ENCODE measurements at regions not wholly inside any gene's neighbourhood (a gene's known extent, or its start where the extent isn't known, plus 50 kb on each side); places are given as distances from the start of the nearest gene placed in this dataset.

DNA sequence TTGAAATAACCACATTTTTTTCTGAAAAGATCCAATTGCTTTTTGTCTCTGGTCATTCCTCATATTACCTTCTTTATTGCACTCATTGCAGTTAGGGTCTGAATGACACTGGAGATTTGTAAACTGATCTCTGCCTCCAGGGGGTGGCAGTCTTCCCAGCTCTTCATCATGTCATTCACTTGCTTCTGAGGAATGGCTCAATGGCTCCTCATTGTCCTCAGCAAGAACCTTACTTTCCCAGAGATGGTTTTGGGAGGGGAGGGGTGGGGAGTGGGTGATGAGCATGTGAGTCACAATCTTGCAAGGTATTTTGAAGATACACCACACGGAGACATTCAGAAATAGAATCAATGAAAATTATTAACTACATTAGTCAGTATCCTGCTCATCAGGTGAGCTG is 159.8 kb upstream of the GAS1 start:
- Histone ChIP-seq H3K4me1 (ENCODE audit: low read depth) (peaks cover 4% of the 10 kb centered on the region), H3K27me3 (no peaks in the 10 kb centered on the region), H3K36me3 (no peaks in the 10 kb centered on the region), H3K9me3 (ENCODE audit: low read depth) (no peaks in the 10 kb centered on the region), H3K4me3 (no peak overlapping the region), H3K27ac (no peak overlapping the region)
- peak; percentile 8 for TF ChIP-seq CTCF (IDR thresholded peaks at IDR 0.05; ENCODE audit: low read depth, low read length)
- DNase-seq (ENCODE audit: low read depth in 1 of 2, low spot score in 1 of 2), result no peak

GRCh38 chr9:87108661-87109060 is 161.4 kb upstream of the GAS1 start:
- Histone ChIP-seq H3K4me3 (no peak overlapping the region), H3K9me3 (ENCODE audit: low read depth) (no peaks in the 10 kb centered on the region), H3K4me1 (ENCODE audit: low read depth) (peaks cover 4% of the 10 kb centered on the region), H3K27ac (no peak overlapping the region), H3K27me3 (no peaks in the 10 kb centered on the region), H3K36me3 (no peaks in the 10 kb centered on the region)
- peak in 1 of 2 donors; percentile 24 for DNase-seq (ENCODE audit: low read depth in 1 of 2, low spot score in 1 of 2)
- no peak for TF ChIP-seq CTCF (IDR thresholded peaks at IDR 0.05; ENCODE audit: low read depth, low read length)

DNA sequence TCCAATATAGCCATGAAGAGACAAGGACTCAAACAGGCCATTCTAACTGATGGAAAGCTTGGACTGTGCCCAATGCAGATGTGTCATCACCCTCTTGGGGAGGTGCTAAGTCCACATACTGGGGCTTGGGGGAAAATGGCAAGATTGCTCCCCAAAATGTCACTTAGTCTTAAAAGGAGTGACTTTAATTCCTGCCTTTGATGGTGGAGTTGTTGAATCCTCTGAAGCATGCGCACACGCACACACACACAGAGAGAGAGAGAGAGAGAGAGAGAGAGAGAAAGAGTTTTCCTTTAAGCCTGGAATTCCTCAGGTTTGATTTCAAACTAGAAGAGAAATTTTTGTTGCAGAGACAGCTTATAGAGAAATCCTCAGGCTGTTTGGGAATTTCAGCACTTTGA is 161.9 kb upstream of the GAS1 start:
- Histone ChIP-seq H3K36me3 (no peaks in the 10 kb centered on the region), H3K27ac (no peak overlapping the region), H3K27me3 (no peaks in the 10 kb centered on the region), H3K4me1 (ENCODE audit: low read depth) (peaks cover 4% of the 10 kb centered on the region), H3K9me3 (ENCODE audit: low read depth) (no peaks in the 10 kb centered on the region), H3K4me3 (no peak overlapping the region)
- TF ChIP-seq CTCF (IDR thresholded peaks at IDR 0.05; ENCODE audit: low read depth, low read length), result no peak
- DNase-seq (ENCODE audit: low read depth in 1 of 2, low spot score in 1 of 2), result peak in 1 of 2 donors; percentile 32

DNA sequence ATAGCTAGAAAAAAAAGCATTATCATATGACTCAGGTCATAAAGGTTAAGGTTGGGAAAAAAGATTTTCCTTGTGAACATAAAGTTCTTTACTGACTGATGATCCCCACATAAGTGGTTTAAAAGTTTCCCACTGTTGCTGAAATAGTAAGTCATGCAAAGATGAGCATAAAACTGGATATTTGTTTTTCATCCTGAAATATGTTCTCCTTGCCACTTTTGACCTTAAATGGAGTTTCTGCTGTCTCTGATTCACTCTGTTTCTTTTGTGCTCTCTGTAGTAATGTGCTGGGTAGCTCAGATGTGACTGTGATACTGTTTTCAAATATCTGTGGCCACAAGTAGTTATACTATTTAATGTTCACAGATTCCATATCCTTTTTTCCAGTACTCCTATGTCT is 162.5 kb upstream of the GAS1 start:
- no peak for TF ChIP-seq CTCF (IDR thresholded peaks at IDR 0.05; ENCODE audit: low read depth, low read length)
- peak in 1 of 2 donors; percentile 53 for DNase-seq (ENCODE audit: low read depth in 1 of 2, low spot score in 1 of 2)
- peaks cover 4% of the 10 kb centered on the region for H3K4me1 ChIP-seq (ENCODE audit: low read depth)
- no peaks in the 10 kb centered on the region for H3K27me3 ChIP-seq
- H3K4me3 ChIP-seq, result no peak overlapping the region
- no peaks in the 10 kb centered on the region for H3K9me3 ChIP-seq (ENCODE audit: low read depth)
- H3K36me3 ChIP-seq, result no peaks in the 10 kb centered on the region
- no peak overlapping the region for H3K27ac ChIP-seq

GRCh38 chr9:87111010-87111409 is 163.7 kb upstream of the GAS1 start:
- H3K27ac ChIP-seq, result no peak overlapping the region
- no peaks in the 10 kb centered on the region for H3K9me3 ChIP-seq (ENCODE audit: low read depth)
- TF ChIP-seq CTCF (IDR thresholded peaks at IDR 0.05; ENCODE audit: low read depth, low read length), result no peak
- no peak overlapping the region for H3K4me3 ChIP-seq
- no peaks in the 10 kb centered on the region for H3K27me3 ChIP-seq
- no peak for DNase-seq (ENCODE audit: low read depth in 1 of 2, low spot score in 1 of 2)
- H3K4me1 ChIP-seq (ENCODE audit: low read depth), result peaks cover 4% of the 10 kb centered on the region
- no peaks in the 10 kb centered on the region for H3K36me3 ChIP-seq

DNA sequence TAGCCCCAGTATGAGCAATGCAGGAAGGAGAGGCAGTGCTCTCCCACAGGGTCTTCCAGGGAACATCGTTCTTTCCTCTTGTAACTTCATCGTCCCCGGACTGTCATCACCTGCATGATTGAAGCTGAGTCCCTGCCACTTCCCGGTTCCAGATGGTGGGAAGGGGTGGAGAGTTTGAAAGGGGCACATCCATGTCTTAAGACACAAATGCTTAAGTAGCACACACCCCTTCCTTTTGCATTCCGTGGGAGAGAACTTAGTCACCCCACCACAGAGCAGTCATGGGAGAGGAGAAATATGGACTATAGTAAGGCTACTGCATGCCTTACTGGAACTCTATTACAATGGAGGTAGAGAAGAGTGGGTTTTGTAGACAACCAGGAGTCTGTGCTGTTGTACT is 165.3 kb upstream of the GAS1 start:
- TF ChIP-seq CTCF (IDR thresholded peaks at IDR 0.05; ENCODE audit: low read depth, low read length), result no peak
- Histone ChIP-seq H3K4me3 (no peak overlapping the region), H3K27me3 (no peaks in the 10 kb centered on the region), H3K27ac (no peak overlapping the region), H3K4me1 (ENCODE audit: low read depth) (peaks cover 4% of the 10 kb centered on the region), H3K36me3 (no peaks in the 10 kb centered on the region), H3K9me3 (ENCODE audit: low read depth) (no peaks in the 10 kb centered on the region)
- DNase-seq (ENCODE audit: low read depth in 1 of 2, low spot score in 1 of 2), result peak in 1 of 2 donors; percentile 54

All from cardiac muscle cell (in vitro differentiated cells and primary cell).